SK-N-SH (cell line): ENCODE measurements at regions not wholly inside any gene's neighbourhood (a gene's known extent, or its start where the extent isn't known, plus 50 kb on each side); places are given as distances from the start of the nearest gene placed in this dataset.

Source experiments
- CTCF ChIA-PET: fragments of 300-600, 350-600 bp; formaldehyde crosslinking; extraction: SDS; loops from one replicate; lab custom pipeline; 2021; lab: Yijun Ruan, JAX
- POLR2A ChIA-PET: fragments of 350-600 bp; sonication (Branson Sonifier 250); formaldehyde crosslinking; extraction: SDS; loops from one replicate; lab custom pipeline; 2020; ENCODE audit warnings: antibody characterized with exemption, inconsistent platforms; lab: Yijun Ruan, JAX
- DNase-seq: peaks from one replicate; pipeline ENCODE4 v3.0.0; 2012
- H2AFZ ChIP-seq: fragments of 200-600 bp; sonication (generic); 2 replicates; pipeline ENCODE4 v1.8.1; 2016; ENCODE audit warnings: antibody characterized with exemption, mild to moderate bottlenecking, low read depth
- H3F3A ChIP-seq: fragments of 200-600 bp; sonication (generic); replicated peaks from 2 replicates; pipeline ENCODE3; 2016; ENCODE audit warnings: antibody characterized with exemption, mild to moderate bottlenecking; ENCODE audit not compliant: insufficient read depth
- H3K27ac ChIP-seq, 2 experiments: fragments of 200-500 bp in 1 of 2; fragments of 200-600 bp in 1 of 2; sonication (Bioruptor generic) in 1 of 2; sonication (generic), shearing (Covaris generic) in 1 of 2; 2 replicates each; pipeline versions ENCODE4 v1.5.1 to v1.6.1; 2014 to 2016; ENCODE audit warnings: low read depth in 2 of 2, inconsistent platforms in 1 of 2, low read length in 1 of 2, mild to moderate bottlenecking in 1 of 2, mixed read lengths in 1 of 2
- H3K27me3 ChIP-seq: fragments of 200-600 bp; sonication (generic), shearing (Covaris generic); 2 replicates; pipeline ENCODE4 v1.6.1; 2016; ENCODE audit warnings: mixed run types; ENCODE audit not compliant: insufficient read depth
- H3K36me3 ChIP-seq, 2 experiments: fragments of 200-500 bp in 1 of 2; fragments of 200-600 bp in 1 of 2; sonication (Bioruptor generic) in 1 of 2; sonication (generic) in 1 of 2; replicated peaks in 1 of 2; 2 replicates each; pipeline versions ENCODE3 to v1.5.1; 2014 to 2016; ENCODE audit warnings: low read length in 1 of 2, mild to moderate bottlenecking in 1 of 2; ENCODE audit not compliant: insufficient read depth in 2 of 2, control insufficient read depth in 1 of 2
- H3K4me1 ChIP-seq, 2 experiments: fragments of 200-500 bp in 1 of 2; fragments of 200-600 bp in 1 of 2; sonication (Bioruptor generic) in 1 of 2; sonication (generic), shearing (Covaris generic) in 1 of 2; 2 replicates each; pipeline versions ENCODE4 v1.5.1 to v1.6.1; 2014 to 2016; ENCODE audit warnings: low read depth in 1 of 2, low read length in 1 of 2, mixed run types in 1 of 2; ENCODE audit not compliant: insufficient read depth in 2 of 2, control insufficient read depth in 1 of 2
- H3K4me2 ChIP-seq: fragments of 200-600 bp; sonication (generic), shearing (Covaris generic); 2 replicates; pipeline ENCODE4 v1.6.1; 2017; ENCODE audit warnings: mixed run types
- H3K4me3 ChIP-seq, 2 experiments: fragments of 200-500 bp in 1 of 2; fragments of 200-600 bp in 1 of 2; sonication (Bioruptor generic) in 1 of 2; sonication (generic), shearing (Covaris generic) in 1 of 2; 2 replicates each; pipeline versions ENCODE4 v1.5.1 to v1.8.1; 2014 to 2016; ENCODE audit warnings: low read depth in 2 of 2, inconsistent platforms in 1 of 2, low read length in 1 of 2, mild to moderate bottlenecking in 1 of 2, mixed read lengths in 1 of 2, moderate library complexity in 1 of 2
- H3K79me2 ChIP-seq: fragments of 200-600 bp; sonication (generic); 2 replicates; pipeline ENCODE4 v1.8.1; 2017; ENCODE audit warnings: mild to moderate bottlenecking; ENCODE audit not compliant: insufficient read depth
- H3K9ac ChIP-seq: fragments of 200-600 bp; sonication (generic); 2 replicates; pipeline ENCODE4 v1.6.1; 2017; ENCODE audit warnings: mixed run types
- H3K9me2 ChIP-seq: fragments of 200-600 bp; sonication (generic); 2 replicates; pipeline ENCODE4 v1.6.1; 2017; ENCODE audit warnings: mixed run types
- H3K9me3 ChIP-seq: fragments of 200-600 bp; sonication (generic); 2 replicates; pipeline ENCODE4 v1.6.1; 2017; ENCODE audit warnings: mixed run types, mild to moderate bottlenecking, moderate library complexity
- H4K20me1 ChIP-seq: fragments of 200-600 bp; sonication (generic); 2 replicates; pipeline ENCODE4 v1.6.1; 2017; ENCODE audit warnings: mild to moderate bottlenecking, mixed run types; ENCODE audit not compliant: insufficient read depth
- CTCF ChIP-seq: fragments of 200-600 bp; sonication (generic); IDR thresholded peaks from 2 replicates; pipeline ENCODE4 v1.6.1; 2017; ENCODE audit warnings: antibody characterized with exemption, mild to moderate bottlenecking, moderate library complexity
- EP300 ChIP-seq, 2 experiments: IDR thresholded peaks; 2 replicates each; pipeline versions ENCODE4 v1.4.0 to v1.6.1; 2012; ENCODE audit warnings: borderline replicate concordance in 1 of 2, low read depth in 1 of 2, low read length in 1 of 2
- EZH2phosphoT487 ChIP-seq: fragments of 200-600 bp; sonication (generic); IDR thresholded peaks from 2 replicates; pipeline ENCODE4 v1.6.1; 2017; ENCODE audit warnings: low read depth, mixed run types, mild to moderate bottlenecking, antibody characterized with exemption, moderate library complexity, borderline replicate concordance
- GABPA ChIP-seq: IDR thresholded peaks from 2 replicates; pipeline ENCODE4 v1.4.0; 2012; ENCODE audit warnings: low read depth, mild to moderate bottlenecking
- MAX ChIP-seq: IDR thresholded peaks from 2 replicates; pipeline ENCODE4 v1.4.0; 2012; ENCODE audit warnings: low read depth
- MEF2A ChIP-seq: IDR thresholded peaks from 2 replicates; pipeline ENCODE4 v1.4.0; 2012; ENCODE audit warnings: low read depth, borderline replicate concordance
- MXI1 ChIP-seq: IDR thresholded peaks from 2 replicates; pipeline ENCODE4 v1.6.1; 2012; ENCODE audit warnings: mild to moderate bottlenecking, low read depth, low read length, improper control_type of control experiment
- NFIC ChIP-seq: IDR thresholded peaks from 2 replicates; pipeline ENCODE4 v1.4.0; 2012; ENCODE audit warnings: borderline replicate concordance
- NRF1 ChIP-seq: IDR thresholded peaks from 2 replicates; pipeline ENCODE4 v1.6.1; 2012; ENCODE audit warnings: low read depth, mild to moderate bottlenecking, low read length
- PBX3 ChIP-seq: IDR thresholded peaks from 2 replicates; pipeline ENCODE4; 2012
- RFX5 ChIP-seq: IDR thresholded peaks from 2 replicates; pipeline ENCODE4 v1.6.1; 2012; ENCODE audit warnings: mild to moderate bottlenecking, improper control_type of control experiment, low read length
- RXRA ChIP-seq: IDR thresholded peaks from 2 replicates; pipeline ENCODE4 v1.4.0; 2012; ENCODE audit warnings: low read depth, mild to moderate bottlenecking, borderline replicate concordance
- SIN3A ChIP-seq: IDR thresholded peaks from 2 replicates; pipeline ENCODE4 v1.6.1; 2012; ENCODE audit warnings: low read depth, mild to moderate bottlenecking, low read length, moderate library complexity, borderline replicate concordance
- SMC3 ChIP-seq: IDR thresholded peaks from 2 replicates; pipeline ENCODE4 v1.6.1; 2012; ENCODE audit warnings: low read depth, low read length, improper control_type of control experiment
- TAF1 ChIP-seq: IDR thresholded peaks from 2 replicates; pipeline ENCODE4 v1.6.1; 2012; ENCODE audit warnings: low read depth, mild to moderate bottlenecking, low read length, moderate library complexity, borderline replicate concordance
- TCF12 ChIP-seq: IDR thresholded peaks from 2 replicates; pipeline ENCODE4 v1.4.0; 2012
- TEAD4 ChIP-seq: IDR thresholded peaks from 2 replicates; pipeline ENCODE4 v1.4.0; 2012; ENCODE audit warnings: mild to moderate bottlenecking, borderline replicate concordance; ENCODE audit not compliant: insufficient read depth
- USF2 ChIP-seq: fragments of 150-350 bp; IDR thresholded peaks from 2 replicates; pipeline ENCODE4 v1.6.1; 2017; ENCODE audit warnings: antibody characterized with exemption, low read length, low read depth, borderline replicate concordance
- WGBS: methylation state at CpG from one replicate; pipeline ENCODE4 v1.1.6; 2017; ENCODE audit warnings: low lambda C conversion rate; 5-methylcytosine and 5-hydroxymethylcytosine counted together

GRCh38 chr19:30792561-30793505, 420.6 kb downstream of the ZNF536 start:
- no peak overlapping the region for H2AFZ ChIP-seq
- ChIA-PET CTCF (interaction anchor here (1.3 to 1.4 kb wide), 3 partner anchors 8 to 38 kb away, joined by 3 to 5 read pairs (median 4); no protein-coding TSS in a partner anchor), POLR2A (no interaction called here)
- no peak overlapping the region for H3K4me2 ChIP-seq
- H3K9me3 ChIP-seq: no peaks in the 10 kb centered on the region
- H3K27ac ChIP-seq: no peak overlapping the region
- H4K20me1 ChIP-seq: no peaks in the 10 kb centered on the region
- TF ChIP-seq TAF1 (no peak), NFIC (no peak), EZH2phosphoT487 (no peak), RXRA (no peak), MEF2A (no peak), GABPA (no peak), EP300 (IDR thresholded peaks at IDR 0.05; ENCODE audit: borderline replicate concordance in 1 of 2, low read depth in 1 of 2, low read length in 1 of 2) (no peak), PBX3 (no peak), SMC3 (no peak), TCF12 (no peak), CTCF (no peak), TEAD4 (no peak), MXI1 (no peak), NRF1 (no peak), RFX5 (no peak)
- no peak overlapping the region for H3K9ac ChIP-seq
- H3K27me3 ChIP-seq: no peaks in the 10 kb centered on the region
- H3F3A ChIP-seq: no peaks in the 10 kb centered on the region
- WGBS: 18% methylated on average over 6 of the region's 6 CpGs
- H3K79me2 ChIP-seq: no peaks in the 10 kb centered on the region
- no peaks in the 10 kb centered on the region for H3K9me2 ChIP-seq
- no peaks in the 10 kb centered on the region; a peak in 1 of 4 replicates for H3K4me1 ChIP-seq
- no peak for DNase-seq
- no peak overlapping the region for H3K4me3 ChIP-seq
- no peaks in the 10 kb centered on the region for H3K36me3 ChIP-seq

- no peaks in the 10 kb centered on the region for H3K27me3 ChIP-seq
- CTCF ChIA-PET: no interaction called here
- no peaks in the 10 kb centered on the region for H3K79me2 ChIP-seq
- no peaks in the 10 kb centered on the region for H3K9me2 ChIP-seq
- no peaks in the 10 kb centered on the region for H3K9me3 ChIP-seq
- no peaks in the 10 kb centered on the region for H4K20me1 ChIP-seq
- H3K9ac ChIP-seq: no peak overlapping the region
- no peaks in the 10 kb centered on the region for H3F3A ChIP-seq
- DNase-seq: no peak
- no peaks in the 10 kb centered on the region for H3K36me3 ChIP-seq
- H3K27ac ChIP-seq: no peak overlapping the region
- no peak overlapping the region for H3K4me2 ChIP-seq
- H3K4me3 ChIP-seq: no peak overlapping the region
- no peaks in the 10 kb centered on the region; a peak in 1 of 4 replicates for H3K4me1 ChIP-seq
- POLR2A ChIA-PET: no interaction called here
- no peak overlapping the region for H2AFZ ChIP-seq
- 43% methylated on average over 13 of the region's 13 CpGs for WGBS
- TF ChIP-seq GABPA (no peak), USF2 (no peak), MAX (no peak), SMC3 (no peak), SIN3A (no peak), CTCF (no peak), NRF1 (no peak)
These were observed 418.9 kb downstream of the ZNF536 start for GRCh38 chr19:30791088-30791487.
